Kidney epithelial cell (primary cell): ENCODE measurements at regions not wholly inside any gene's neighbourhood (a gene's known extent, or its start where the extent isn't known, plus 50 kb on each side); places are given as distances from the start of the nearest gene placed in this dataset.

ENCODE experiments used
- DNase-seq: peaks from one replicate; pipeline ENCODE4 v3.0.0-alpha.2; 2010; ENCODE audit warnings: low read depth
- H3K27me3 ChIP-seq: 2 replicates; pipeline ENCODE4 v1.6.0; 2011; ENCODE audit warnings: low read length; ENCODE audit not compliant: control insufficient read depth, insufficient read depth
- H3K36me3 ChIP-seq: 2 replicates; pipeline ENCODE4 v1.5.1; 2011; ENCODE audit warnings: low read length; ENCODE audit not compliant: control insufficient read depth, insufficient read depth
- H3K4me3 ChIP-seq: 2 replicates; pipeline ENCODE4 v1.5.1; 2011; ENCODE audit warnings: low read depth, mild to moderate bottlenecking, control low read depth, low read length
- TF ChIP-seq, protein P1 (sequence below): IDR thresholded peaks from 2 replicates; pipeline ENCODE4 v1.5.1; 2011; ENCODE audit warnings: mild to moderate bottlenecking, moderate library complexity, low read length, control low read depth, inconsistent platforms; ENCODE audit not compliant: insufficient read depth, poor library complexity, severe bottlenecking

DNA sequence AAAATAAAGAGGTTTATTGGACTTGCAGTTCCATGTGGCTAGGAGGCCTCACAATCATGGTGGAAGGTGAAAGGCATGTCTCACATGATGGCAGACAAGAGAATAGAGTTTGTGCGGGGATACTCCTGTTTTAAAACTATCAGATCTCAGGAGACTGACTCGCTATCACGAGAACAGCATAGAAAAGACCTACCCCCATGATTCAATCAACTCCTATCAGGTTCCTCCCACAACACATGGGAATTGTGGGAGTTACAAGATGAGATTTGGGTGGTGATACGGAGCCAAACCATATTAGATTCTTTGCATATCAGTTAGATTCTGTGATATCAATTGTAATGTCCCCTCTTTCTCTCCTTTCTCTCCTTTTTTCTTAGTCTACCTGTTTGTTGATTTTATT lies 1178.7 kb upstream of the LRRTM1 start:
- TF ChIP-seq, protein P1, sequence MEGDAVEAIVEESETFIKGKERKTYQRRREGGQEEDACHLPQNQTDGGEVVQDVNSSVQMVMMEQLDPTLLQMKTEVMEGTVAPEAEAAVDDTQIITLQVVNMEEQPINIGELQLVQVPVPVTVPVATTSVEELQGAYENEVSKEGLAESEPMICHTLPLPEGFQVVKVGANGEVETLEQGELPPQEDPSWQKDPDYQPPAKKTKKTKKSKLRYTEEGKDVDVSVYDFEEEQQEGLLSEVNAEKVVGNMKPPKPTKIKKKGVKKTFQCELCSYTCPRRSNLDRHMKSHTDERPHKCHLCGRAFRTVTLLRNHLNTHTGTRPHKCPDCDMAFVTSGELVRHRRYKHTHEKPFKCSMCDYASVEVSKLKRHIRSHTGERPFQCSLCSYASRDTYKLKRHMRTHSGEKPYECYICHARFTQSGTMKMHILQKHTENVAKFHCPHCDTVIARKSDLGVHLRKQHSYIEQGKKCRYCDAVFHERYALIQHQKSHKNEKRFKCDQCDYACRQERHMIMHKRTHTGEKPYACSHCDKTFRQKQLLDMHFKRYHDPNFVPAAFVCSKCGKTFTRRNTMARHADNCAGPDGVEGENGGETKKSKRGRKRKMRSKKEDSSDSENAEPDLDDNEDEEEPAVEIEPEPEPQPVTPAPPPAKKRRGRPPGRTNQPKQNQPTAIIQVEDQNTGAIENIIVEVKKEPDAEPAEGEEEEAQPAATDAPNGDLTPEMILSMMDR, result no peak
- DNase-seq, result no peak
- no peaks in the 10 kb centered on the region for H3K36me3 ChIP-seq
- H3K4me3 ChIP-seq, result no peak overlapping the region
- H3K27me3 ChIP-seq, result no peaks in the 10 kb centered on the region

DNA sequence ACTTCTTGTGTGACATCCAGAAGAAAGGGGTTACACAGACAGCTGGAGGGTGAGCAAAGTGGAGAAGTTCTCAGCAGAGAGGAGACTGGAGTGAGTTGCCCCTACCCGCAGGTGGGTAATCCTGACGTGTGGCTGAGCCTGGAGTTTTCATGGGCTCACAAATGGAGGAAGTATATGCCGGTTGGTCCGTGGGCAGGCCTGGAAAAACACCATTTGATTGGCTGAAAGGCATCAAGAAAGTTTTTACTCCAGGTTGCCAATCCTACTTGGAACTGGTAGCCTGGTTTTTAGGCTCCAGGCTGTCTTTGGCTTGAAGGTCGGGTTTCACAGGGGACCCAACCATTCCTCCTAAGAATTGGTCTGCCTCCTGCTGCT lies 1177.4 kb upstream of the LRRTM1 start:
- no peak for DNase-seq
- Histone ChIP-seq H3K36me3 (no peaks in the 10 kb centered on the region), H3K27me3 (no peaks in the 10 kb centered on the region), H3K4me3 (no peak overlapping the region)
- TF ChIP-seq, protein P1, result no peak

DNA sequence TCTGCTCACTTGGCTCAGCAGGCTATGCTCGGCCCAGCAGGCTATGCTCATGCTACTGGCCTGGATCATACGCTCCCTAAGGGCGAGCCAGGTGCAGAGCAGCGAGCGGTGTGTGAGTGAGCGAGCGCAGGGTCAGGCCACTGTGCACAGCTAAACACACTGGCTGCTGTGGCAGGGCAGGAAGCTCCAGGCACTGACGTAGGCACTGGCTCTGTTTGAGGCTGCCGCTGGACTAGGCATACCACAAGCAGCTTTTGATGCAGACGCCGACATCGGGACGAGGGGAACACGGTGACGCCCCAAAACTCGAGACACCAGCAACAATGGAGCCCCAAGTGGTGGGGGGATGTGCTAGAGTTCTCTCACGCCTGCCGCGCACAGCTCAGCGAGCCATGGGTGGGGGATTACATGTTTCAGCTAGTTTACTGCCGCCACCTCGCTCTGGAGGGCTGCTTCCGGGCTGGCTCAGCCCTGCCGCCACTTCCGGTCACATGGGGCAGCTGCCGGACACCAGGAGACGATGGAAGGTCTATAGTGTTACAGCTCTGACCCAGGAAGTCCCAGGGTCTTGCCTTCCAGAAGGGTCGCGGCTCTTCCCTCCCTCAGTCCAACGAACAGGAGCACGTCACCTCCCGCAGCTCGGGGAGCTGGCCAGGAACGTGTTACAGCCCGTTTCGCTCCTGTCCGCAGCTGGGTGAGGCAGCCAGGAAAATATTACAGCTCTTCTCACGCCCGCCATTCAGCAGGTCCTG lies 1176.9 kb upstream of the LRRTM1 start:
- no peak for DNase-seq
- no peaks in the 10 kb centered on the region for H3K27me3 ChIP-seq
- TF ChIP-seq, protein P1, result no peak
- no peak overlapping the region for H3K4me3 ChIP-seq
- H3K36me3 ChIP-seq, result no peaks in the 10 kb centered on the region

DNA sequence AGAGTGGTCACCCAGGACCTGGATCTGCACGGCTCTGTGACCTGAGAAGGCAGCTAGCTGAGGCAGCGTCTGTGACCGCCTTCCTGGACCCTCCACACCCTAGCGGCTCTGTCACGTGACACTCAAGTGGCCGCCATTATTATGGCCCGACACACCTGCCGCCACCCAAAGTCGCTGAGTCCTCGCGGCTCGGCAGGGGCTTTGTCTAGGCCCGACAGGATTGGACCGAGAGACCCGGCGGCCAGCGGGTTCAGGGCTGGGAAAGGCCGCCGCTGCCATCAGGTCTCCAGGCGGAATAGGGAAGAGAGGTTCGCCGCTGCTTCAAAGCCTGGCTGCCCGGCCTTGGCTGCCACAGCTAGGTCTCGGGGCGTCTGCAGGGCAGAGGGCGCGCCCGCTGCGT lies 1162.5 kb upstream of the LRRTM1 start:
- Histone ChIP-seq H3K27me3 (no peaks in the 10 kb centered on the region), H3K36me3 (no peaks in the 10 kb centered on the region), H3K4me3 (no peak overlapping the region)
- TF ChIP-seq, protein P1, result no peak
- no peak for DNase-seq

DNA sequence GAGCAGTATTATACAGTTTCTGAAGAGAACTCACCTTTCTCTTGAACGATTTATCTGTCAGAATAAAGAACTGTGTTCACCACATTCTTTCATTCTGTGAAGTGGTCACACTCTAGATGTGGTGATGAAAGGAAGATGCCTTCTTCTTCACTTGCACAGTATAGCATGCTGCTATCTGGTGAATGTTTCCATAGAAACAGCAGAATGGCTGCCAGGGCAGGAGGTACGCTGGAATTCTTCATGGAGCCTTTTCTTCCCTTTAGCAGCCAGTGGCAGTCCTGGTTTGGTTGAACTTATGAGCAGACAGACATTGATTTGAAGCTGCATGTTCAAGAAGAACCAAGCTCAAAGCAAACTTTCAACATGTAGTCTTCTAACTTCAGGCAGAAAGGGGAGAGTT lies 1157.9 kb upstream of the LRRTM1 start:
- Histone ChIP-seq H3K4me3 (no peak overlapping the region), H3K27me3 (no peaks in the 10 kb centered on the region), H3K36me3 (no peaks in the 10 kb centered on the region)
- TF ChIP-seq, protein P1, result no peak
- DNase-seq, result no peak

DNA sequence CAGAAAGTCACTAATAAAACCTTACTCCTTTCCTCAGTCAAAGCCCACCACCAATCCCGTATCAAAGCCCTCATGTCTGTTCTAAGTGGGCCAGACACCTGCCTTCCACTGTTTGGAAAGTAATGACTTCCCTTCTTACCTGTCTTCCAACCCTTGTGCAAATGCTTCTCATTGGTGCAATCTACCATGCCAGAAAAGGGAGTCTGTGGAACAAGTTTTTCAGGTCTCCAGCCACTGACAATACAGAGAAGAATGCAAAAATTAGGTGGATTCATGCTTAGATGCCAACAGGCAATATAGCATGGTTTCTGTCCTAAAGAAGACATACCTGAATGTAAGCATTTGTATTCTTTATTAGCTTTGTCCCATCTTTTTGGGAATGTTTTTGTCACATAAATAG lies 1140.6 kb upstream of the LRRTM1 start:
- TF ChIP-seq, protein P1, result no peak
- DNase-seq, result no peak
- no peak overlapping the region for H3K4me3 ChIP-seq
- H3K27me3 ChIP-seq, result no peaks in the 10 kb centered on the region
- H3K36me3 ChIP-seq, result no peaks in the 10 kb centered on the region
